ENCODE measurements at regions not wholly inside any gene's neighbourhood (a gene's known extent, or its start where the extent isn't known, plus 50 kb on each side); places are given as distances from the start of the nearest gene placed in this dataset.

GRCh38 chr12:97342130-97342529 is 120.5 kb upstream of the RMST start:
- no peak overlapping the region for H3K27ac Mint-ChIP-seq
- H3K36me3 Mint-ChIP-seq (ENCODE audit: insufficient read depth) = no peaks in the 10 kb centered on the region

GRCh38 chr12:97347956-97348355 is 114.6 kb upstream of the RMST start:
- Mint-ChIP-seq H3K4me1 (ENCODE audit: low read depth) (no peaks in the 10 kb centered on the region), H3K36me3 (ENCODE audit: insufficient read depth) (no peaks in the 10 kb centered on the region), H3K27me3 (no peaks in the 10 kb centered on the region), H3K4me3 (ENCODE audit: low read depth) (no peak overlapping the region), H3K27ac (no peak overlapping the region), H3K9me3 (ENCODE audit: low read depth) (peaks cover 6% of the 10 kb centered on the region)
- DNase-seq (ENCODE audit: low spot score, unreplicated experiment) = no peak
- TF ChIP-seq CTCF (IDR thresholded peaks at IDR 0.05; ENCODE audit: unreplicated experiment) = no peak

More at GRCh38 chr12:97342130-97342529, 120.5 kb upstream of the RMST start:
- TF ChIP-seq CTCF (IDR thresholded peaks at IDR 0.05; ENCODE audit: unreplicated experiment) = no peak
- Mint-ChIP-seq H3K4me3 (ENCODE audit: low read depth) (no peak overlapping the region), H3K9me3 (ENCODE audit: low read depth) (no peaks in the 10 kb centered on the region), H3K4me1 (ENCODE audit: low read depth) (no peaks in the 10 kb centered on the region), H3K27me3 (no peaks in the 10 kb centered on the region)
- no peak for DNase-seq (ENCODE audit: low spot score, unreplicated experiment)

GRCh38 chr12:97358361-97358760 is 104.2 kb upstream of the RMST start:
- TF ChIP-seq CTCF (IDR thresholded peaks at IDR 0.05; ENCODE audit: unreplicated experiment) = no peak
- DNase-seq (ENCODE audit: low spot score, unreplicated experiment) = no peak
- Mint-ChIP-seq H3K36me3 (ENCODE audit: insufficient read depth) (peaks cover 3% of the 10 kb centered on the region), H3K9me3 (ENCODE audit: low read depth) (peaks cover 13% of the 10 kb centered on the region), H3K4me3 (ENCODE audit: low read depth) (no peak overlapping the region), H3K4me1 (ENCODE audit: low read depth) (peaks cover 6% of the 10 kb centered on the region), H3K27ac (no peak overlapping the region), H3K27me3 (peaks cover 3% of the 10 kb centered on the region)

- peaks cover 10% of the 10 kb centered on the region for H3K9me3 Mint-ChIP-seq (ENCODE audit: low read depth)
- H3K27ac Mint-ChIP-seq = no peak overlapping the region
- peaks cover 2% of the 10 kb centered on the region for H3K36me3 Mint-ChIP-seq (ENCODE audit: insufficient read depth)
- TF ChIP-seq CTCF (IDR thresholded peaks at IDR 0.05; ENCODE audit: unreplicated experiment) = peak; percentile 10
- peaks cover 3% of the 10 kb centered on the region for H3K27me3 Mint-ChIP-seq
- peaks cover 6% of the 10 kb centered on the region for H3K4me1 Mint-ChIP-seq (ENCODE audit: low read depth)
- DNase-seq (ENCODE audit: low spot score, unreplicated experiment) = no peak
- H3K4me3 Mint-ChIP-seq (ENCODE audit: low read depth) = no peak overlapping the region
Observed at GRCh38 chr12:97359021-97359690, 103.4 kb upstream of the RMST start.

- TF ChIP-seq CTCF (IDR thresholded peaks at IDR 0.05; ENCODE audit: unreplicated experiment) = no peak
- Mint-ChIP-seq H3K4me1 (ENCODE audit: low read depth) (peaks cover 8% of the 10 kb centered on the region), H3K36me3 (ENCODE audit: insufficient read depth) (no peaks in the 10 kb centered on the region), H3K27ac (no peak overlapping the region), H3K4me3 (ENCODE audit: low read depth) (no peak overlapping the region), H3K9me3 (ENCODE audit: low read depth) (no peaks in the 10 kb centered on the region), H3K27me3 (peaks cover 3% of the 10 kb centered on the region)
- no peak for DNase-seq (ENCODE audit: low spot score, unreplicated experiment)
Observed at GRCh38 chr12:97363693-97364092, 98.9 kb upstream of the RMST start.

All from progenitor cell of endocrine pancreas (in vitro differentiated cells).